Fibroblast of lung (primary cell): ENCODE measurements at regions not wholly inside any gene's neighbourhood (a gene's known extent, or its start where the extent isn't known, plus 50 kb on each side); places are given as distances from the start of the nearest gene placed in this dataset.

ENCODE experiments used
- EZH2 ChIP-seq: IDR thresholded peaks from 2 replicates; pipeline ENCODE4 v1.5.1; 2012; ENCODE audit warnings: low read length, control low read depth, mild to moderate bottlenecking; ENCODE audit errors: missing control alignments
- TF ChIP-seq, protein P1 (sequence below), 2 donors: IDR thresholded peaks in 1 of 2; conservative IDR thresholded peaks in 1 of 2; 1 replicate in 1 of 2; 2 replicates in 1 of 2; pipeline ENCODE4 v1.5.1; 2011 to 2012; ENCODE audit warnings: low read length in 2 of 2, control low read depth in 1 of 2, inconsistent platforms in 1 of 2, low read depth in 1 of 2, mild to moderate bottlenecking in 1 of 2

DNA sequence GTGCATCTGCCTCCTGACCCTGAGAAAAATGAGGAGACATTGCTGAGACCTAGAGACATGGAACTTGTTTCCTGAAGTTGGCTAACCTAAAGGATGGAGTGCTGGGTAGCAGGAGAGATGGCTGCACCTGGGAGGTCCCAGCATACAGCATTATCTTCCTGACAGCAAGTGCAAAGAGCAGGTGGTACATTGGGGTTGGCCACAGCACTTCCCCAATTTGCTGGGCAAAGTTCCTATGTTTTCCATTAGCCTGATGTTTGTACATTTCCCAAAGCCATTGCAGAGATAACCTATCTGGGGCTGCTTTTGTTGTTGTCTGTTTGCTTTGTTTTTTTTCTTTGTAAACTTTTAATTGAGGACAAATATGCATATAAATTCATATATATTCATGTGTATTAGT lies 296.7 kb downstream of the HRH4 start:
- TF ChIP-seq, protein P1, sequence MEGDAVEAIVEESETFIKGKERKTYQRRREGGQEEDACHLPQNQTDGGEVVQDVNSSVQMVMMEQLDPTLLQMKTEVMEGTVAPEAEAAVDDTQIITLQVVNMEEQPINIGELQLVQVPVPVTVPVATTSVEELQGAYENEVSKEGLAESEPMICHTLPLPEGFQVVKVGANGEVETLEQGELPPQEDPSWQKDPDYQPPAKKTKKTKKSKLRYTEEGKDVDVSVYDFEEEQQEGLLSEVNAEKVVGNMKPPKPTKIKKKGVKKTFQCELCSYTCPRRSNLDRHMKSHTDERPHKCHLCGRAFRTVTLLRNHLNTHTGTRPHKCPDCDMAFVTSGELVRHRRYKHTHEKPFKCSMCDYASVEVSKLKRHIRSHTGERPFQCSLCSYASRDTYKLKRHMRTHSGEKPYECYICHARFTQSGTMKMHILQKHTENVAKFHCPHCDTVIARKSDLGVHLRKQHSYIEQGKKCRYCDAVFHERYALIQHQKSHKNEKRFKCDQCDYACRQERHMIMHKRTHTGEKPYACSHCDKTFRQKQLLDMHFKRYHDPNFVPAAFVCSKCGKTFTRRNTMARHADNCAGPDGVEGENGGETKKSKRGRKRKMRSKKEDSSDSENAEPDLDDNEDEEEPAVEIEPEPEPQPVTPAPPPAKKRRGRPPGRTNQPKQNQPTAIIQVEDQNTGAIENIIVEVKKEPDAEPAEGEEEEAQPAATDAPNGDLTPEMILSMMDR (conservative IDR thresholded peaks at IDR 0.05 in 1 of 2, IDR thresholded peaks at IDR 0.05 in 1 of 2; ENCODE audit: low read depth in 1 of 2, low read length in 2 of 2), result no peak
- no peak for TF ChIP-seq EZH2
